Epithelial cell of proximal tubule (primary cell): ENCODE measurements at regions not wholly inside any gene's neighbourhood (a gene's known extent, or its start where the extent isn't known, plus 50 kb on each side); places are given as distances from the start of the nearest gene placed in this dataset.

Experiments used
- DNase-seq: peaks from one replicate; pipeline ENCODE4 v3.0.0-alpha.2; 2011; ENCODE audit warnings: low read depth
- H3K4me3 ChIP-seq: 2 replicates; pipeline ENCODE4 v1.5.1; 2011; ENCODE audit warnings: low read depth, mild to moderate bottlenecking, low read length
- TF ChIP-seq, protein P1 (sequence below): conservative IDR thresholded peaks from 2 replicates; pipeline ENCODE4 v1.5.1; 2012; ENCODE audit warnings: low read depth, mild to moderate bottlenecking, low read length

DNA sequence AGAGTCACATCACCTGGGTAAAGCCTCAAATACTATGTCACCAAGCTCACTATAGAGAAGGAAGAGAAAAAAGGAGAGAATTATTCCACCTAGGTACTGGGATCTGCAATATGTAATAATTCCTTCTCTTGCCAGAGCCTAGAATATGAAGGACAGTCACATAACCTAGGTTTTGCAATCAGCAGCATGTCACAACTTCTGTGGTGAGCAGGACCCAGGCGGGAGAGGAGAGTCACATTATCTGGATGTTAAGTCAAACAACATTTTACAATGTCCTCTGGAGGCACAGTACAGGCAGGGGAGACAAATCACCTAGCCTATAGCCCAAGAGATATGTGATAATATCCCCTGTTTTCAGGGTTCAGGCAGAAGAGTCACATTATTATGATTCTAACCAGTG is 951.2 kb upstream of the TSPY4 start:
- TF ChIP-seq, protein P1, sequence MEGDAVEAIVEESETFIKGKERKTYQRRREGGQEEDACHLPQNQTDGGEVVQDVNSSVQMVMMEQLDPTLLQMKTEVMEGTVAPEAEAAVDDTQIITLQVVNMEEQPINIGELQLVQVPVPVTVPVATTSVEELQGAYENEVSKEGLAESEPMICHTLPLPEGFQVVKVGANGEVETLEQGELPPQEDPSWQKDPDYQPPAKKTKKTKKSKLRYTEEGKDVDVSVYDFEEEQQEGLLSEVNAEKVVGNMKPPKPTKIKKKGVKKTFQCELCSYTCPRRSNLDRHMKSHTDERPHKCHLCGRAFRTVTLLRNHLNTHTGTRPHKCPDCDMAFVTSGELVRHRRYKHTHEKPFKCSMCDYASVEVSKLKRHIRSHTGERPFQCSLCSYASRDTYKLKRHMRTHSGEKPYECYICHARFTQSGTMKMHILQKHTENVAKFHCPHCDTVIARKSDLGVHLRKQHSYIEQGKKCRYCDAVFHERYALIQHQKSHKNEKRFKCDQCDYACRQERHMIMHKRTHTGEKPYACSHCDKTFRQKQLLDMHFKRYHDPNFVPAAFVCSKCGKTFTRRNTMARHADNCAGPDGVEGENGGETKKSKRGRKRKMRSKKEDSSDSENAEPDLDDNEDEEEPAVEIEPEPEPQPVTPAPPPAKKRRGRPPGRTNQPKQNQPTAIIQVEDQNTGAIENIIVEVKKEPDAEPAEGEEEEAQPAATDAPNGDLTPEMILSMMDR = no peak
- no peak overlapping the region for H3K4me3 ChIP-seq

DNA sequence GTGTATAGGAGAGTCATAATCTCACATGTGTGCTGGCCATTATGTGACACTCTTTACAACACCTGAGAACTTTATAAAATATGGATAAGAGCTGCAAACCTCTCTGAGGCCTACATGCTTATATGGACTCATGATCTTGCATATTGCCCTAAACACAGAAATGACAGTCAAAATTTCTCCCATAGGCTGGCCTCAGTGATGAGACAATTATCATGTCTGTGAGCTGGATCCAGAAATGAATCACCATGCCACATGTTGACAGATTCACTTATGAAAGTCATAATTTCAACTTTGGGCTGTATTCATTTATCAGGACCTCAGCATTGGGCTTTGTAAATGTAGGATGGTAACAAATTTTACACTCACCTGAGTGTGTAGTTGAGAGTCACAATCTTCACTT is 948.8 kb upstream of the TSPY4 start:
- TF ChIP-seq, protein P1 = no peak
- no peak overlapping the region for H3K4me3 ChIP-seq
- no peak for DNase-seq

More for the DNA sequence above, 951.2 kb upstream of the TSPY4 start:
- no peak for DNase-seq

DNA sequence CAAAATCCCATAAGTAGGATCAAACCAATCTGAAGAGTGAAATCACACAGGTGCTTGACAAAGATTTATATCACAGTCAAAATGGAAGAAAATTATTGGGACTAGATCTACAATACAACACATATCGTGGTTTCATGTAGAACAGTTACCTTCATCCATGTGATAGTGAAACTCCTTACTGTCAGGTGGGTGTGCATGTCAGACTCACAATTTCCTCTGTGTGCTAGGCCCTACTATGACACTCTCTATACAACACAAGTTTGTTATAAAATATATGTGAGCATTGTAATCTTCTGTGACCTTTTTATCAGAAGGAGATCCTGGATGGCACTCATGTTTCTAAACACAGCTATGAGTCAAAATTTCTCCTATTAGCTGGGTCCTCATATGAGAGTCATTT is 947.0 kb upstream of the TSPY4 start:
- H3K4me3 ChIP-seq = no peak overlapping the region
- no peak for DNase-seq
- TF ChIP-seq, protein P1 = no peak

DNA sequence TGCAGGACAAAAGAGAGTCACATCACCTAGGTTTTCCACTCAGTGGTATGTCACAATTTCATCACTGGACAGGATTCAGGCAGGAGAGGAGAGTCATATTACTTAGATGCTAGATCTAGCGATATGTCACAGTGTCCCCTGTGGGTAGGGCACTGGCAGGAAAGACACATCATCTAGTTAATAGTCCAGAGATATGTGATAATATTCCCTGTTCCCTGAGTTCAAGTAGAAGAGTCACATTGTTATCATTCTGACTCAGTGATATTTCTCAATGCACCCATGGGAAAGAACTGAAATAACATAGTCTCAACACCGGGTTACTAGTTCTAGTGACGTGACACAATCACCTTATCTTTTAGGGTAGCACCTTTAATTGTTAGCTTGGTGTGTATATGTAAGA is 944.0 kb upstream of the TSPY4 start:
- TF ChIP-seq, protein P1 = no peak
- H3K4me3 ChIP-seq = no peak overlapping the region
- no peak for DNase-seq

DNA sequence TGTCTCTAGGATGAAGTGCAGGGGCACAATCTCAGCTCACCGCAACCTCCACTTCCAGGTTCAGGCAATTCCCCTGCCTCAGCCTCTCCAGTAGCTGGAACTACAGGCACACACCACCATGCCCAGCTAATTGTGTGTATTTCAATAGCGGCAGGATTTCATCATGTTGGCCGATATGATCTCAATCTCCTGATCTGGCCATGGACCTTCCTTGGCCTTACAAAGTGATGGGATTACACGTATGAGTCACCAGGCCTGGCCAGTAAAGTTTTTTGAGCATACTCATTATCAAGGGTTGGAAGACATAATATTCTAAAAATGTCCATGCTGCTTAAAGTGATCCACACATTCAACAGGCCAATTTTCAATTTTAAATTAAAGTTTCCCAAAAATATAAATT is 914.4 kb upstream of the TSPY4 start:
- H3K4me3 ChIP-seq = no peak overlapping the region
- TF ChIP-seq, protein P1 = no peak
- no peak for DNase-seq

DNA sequence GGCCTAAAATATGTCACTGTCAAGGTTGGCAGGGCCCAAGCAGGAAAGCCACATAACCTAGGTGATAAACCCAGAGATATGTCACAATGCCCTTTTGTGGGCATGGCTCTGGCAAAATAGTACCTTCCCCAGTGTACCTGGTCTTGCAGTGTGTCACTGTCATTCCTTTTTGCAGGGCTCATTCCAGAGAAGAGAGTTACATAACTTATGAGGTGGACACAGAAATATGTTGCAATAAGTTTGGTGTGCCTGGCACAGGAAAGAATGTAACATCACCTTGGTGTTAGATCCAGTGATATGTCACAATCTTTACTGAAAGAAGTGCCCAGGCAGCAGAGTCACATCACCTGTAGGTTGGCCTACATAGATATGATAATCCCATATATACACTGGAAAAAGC is 910.8 kb upstream of the TSPY4 start:
- no peak for DNase-seq
- TF ChIP-seq, protein P1 = no peak

DNA sequence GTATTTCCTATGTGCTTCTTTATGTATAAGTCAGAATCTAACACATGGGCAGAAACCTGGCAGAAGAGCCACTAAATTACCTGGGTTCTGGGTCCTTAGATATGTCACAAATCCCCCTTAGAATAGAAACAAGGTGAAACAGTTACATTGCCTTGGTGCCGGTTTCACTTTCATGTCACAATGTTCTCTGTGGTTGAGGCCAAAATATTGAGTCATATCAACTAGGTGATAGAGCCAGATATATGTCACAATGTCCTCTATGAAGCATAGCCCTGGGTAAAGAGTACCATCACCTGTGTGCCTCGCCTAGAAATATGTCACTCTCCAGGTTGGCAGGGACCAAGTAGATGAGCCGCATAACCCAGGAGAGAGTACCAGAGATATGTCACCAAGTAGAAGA is 899.8 kb upstream of the TSPY4 start:
- no peak overlapping the region for H3K4me3 ChIP-seq
- TF ChIP-seq, protein P1 = no peak
- DNase-seq = no peak

More for the DNA sequence above, 910.8 kb upstream of the TSPY4 start:
- H3K4me3 ChIP-seq = no peak overlapping the region
